HG03342 (cell line): ENCODE measurements at regions not wholly inside any gene's neighbourhood (a gene's known extent, or its start where the extent isn't known, plus 50 kb on each side); places are given as distances from the start of the nearest gene placed in this dataset.

Experiments used
- ATAC-seq: cut with Tn5 transposase; IDR thresholded peaks from one replicate; pipeline ENCODE4 v1.9.1; 2021; ENCODE audit warnings: mild to moderate bottlenecking, moderate library complexity; ENCODE audit not compliant: unreplicated experiment

GRCh38 chr7:36086571-36086970 lies 66.5 kb upstream of the EEPD1 start:
- no peak for ATAC-seq

- no peak for ATAC-seq
Observed at GRCh38 chr7:36088553-36088952, 64.5 kb upstream of the EEPD1 start.

DNA sequence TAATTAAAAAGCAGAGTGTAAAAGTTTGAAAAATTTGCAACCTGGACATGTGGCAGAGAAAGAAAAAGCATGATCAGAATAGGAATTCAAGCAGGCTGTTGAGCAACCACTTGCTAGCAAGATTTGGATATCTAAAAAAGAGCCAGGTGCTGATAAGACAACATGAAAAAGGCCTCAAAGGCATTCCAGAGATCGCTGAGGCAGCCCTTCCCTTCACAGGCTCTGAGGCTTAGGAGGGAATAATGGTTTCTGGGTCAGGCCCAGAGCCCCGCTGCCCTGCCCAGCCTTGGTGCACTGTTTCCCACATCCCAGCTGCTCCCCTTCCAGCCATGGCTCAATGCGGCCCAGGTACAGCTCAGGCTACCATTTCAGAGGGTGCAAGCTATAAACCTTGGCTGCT lies 64.1 kb upstream of the EEPD1 start:
- no peak for ATAC-seq

GRCh38 chr7:36090976-36091873 lies 61.8 kb upstream of the EEPD1 start:
- ATAC-seq, result no peak

DNA sequence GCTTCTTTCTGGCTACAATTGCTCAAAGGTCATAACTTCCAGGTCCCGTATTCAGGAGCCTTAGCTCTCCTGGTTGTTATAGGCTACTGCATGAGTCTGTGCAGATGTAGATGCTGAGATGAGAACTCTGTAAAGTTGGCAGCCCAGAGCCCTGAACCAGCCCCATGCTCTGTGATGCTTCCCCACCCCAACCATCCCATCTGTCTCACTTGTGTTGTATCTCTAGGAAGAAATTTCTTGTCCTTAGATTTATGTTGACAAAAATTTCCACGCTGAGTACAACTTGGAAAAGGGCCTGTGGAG lies 61.2 kb upstream of the EEPD1 start:
- no peak for ATAC-seq

DNA sequence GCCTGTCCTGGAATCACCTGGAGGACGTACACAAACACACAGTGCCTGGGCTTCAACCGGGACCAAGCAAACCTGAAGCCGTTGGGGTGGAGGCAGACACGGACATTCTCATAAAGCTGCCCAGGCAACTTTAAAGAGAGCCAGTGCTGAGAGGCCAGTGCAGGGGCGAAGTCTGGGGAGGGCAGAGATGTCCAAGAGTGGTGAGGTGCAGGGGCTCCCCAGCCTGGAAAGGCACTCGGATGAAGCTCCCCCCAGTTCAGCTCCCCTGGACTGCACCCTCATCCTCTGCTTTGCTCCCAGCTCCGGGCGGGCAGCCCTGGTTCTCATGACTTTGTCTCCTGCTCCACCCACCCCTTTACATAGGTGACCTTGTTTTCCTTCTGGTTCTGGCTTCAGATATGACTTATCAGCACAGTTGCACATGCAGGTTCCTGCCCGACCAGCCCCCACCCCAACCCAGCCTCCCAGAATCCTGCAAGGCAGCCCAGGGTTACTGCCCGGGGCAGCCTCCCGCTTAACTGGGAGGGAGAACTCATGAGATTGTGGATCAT lies 60.8 kb upstream of the EEPD1 start:
- no peak for ATAC-seq

DNA sequence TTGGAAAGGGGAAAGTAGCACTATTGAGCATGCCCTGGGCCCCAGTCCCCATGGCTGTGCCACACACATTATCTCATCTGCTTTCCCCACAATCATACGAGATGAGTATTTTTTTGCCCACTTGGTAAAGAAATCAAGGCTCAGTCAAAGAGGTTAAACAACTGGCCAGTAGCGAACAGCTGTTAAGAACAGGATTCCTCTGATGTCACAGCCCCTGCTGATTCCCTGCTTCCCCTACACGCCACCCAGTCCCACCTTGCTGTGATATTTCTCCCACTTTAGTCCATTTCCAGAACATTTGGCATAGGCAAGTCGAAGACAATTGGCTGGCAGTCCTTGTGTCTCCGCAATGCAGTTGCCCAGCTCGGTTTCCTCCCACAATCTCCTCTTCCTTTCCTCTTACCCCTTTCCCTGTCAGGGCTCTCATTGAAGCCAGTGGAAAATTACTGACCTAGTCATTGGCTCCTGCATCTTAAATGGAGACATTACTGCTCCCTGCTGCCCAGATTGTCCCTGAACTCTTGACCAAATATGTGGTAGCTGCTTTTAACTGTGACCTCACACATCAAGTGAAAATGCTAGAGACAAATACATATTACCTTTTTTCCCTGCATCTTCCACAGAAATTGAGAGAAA lies 56.5 kb upstream of the EEPD1 start:
- ATAC-seq, result no peak

- ATAC-seq, result no peak
Observed at GRCh38 chr7:36098096-36098495, 55.0 kb upstream of the EEPD1 start.

DNA sequence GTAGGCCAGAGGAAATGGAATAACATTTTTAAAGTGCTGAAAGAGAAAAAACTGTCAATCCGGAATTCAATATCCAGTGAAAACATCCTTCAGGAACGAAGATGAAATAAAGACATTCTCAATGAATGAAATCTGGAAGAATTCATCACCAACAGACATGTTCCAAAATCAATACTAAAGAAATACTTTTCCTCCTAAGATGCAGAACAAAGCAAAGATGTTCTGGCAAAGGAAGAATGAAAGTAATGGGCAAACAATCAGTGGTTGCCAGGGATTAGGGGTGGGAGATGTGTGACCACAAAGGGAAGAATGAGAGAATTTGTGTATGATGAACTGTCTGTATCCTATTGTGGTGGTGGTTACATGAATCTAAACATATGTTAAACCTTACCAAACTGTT lies 52.8 kb upstream of the EEPD1 start:
- no peak for ATAC-seq

- ATAC-seq, result no peak
Observed at GRCh38 chr7:36100634-36101033, 52.4 kb upstream of the EEPD1 start.
